SU-DHL-6 (cell line): ENCODE measurements at regions not wholly inside any gene's neighbourhood (a gene's known extent, or its start where the extent isn't known, plus 50 kb on each side); places are given as distances from the start of the nearest gene placed in this dataset.

Source experiments
- CTCF ChIP-seq: fragments of 200-600 bp; sonication (generic); IDR thresholded peaks from one replicate; pipeline ENCODE4 v1.5.1; 2017; ENCODE audit warnings: antibody characterized with exemption, mild to moderate bottlenecking, low read length, moderate library complexity; ENCODE audit not compliant: insufficient read depth, poor library complexity, severe bottlenecking
- EZH2phosphoT487 ChIP-seq: fragments of 200-600 bp; sonication (generic), shearing (Covaris generic); conservative IDR thresholded peaks from 2 replicates; pipeline ENCODE4 v1.6.1; 2018; ENCODE audit warnings: mild to moderate bottlenecking, antibody characterized with exemption, low read length, moderate library complexity, mixed read lengths

GRCh38 chr5:68725905-68726683, 367.7 kb upstream of the SLC30A5 start:
- no peak for TF ChIP-seq CTCF
- no peak for TF ChIP-seq EZH2phosphoT487
